HepG2 (cell line): ENCODE measurements at regions not wholly inside any gene's neighbourhood (a gene's known extent, or its start where the extent isn't known, plus 50 kb on each side); places are given as distances from the start of the nearest gene placed in this dataset.

Source experiments
- CHD2 ChIP-seq: IDR thresholded peaks from 2 replicates; pipeline ENCODE4 v1.6.1; 2011; ENCODE audit warnings: low read depth, low read length, improper control_type of control experiment
- HDAC6 ChIP-seq: fragments of 200-600 bp; sonication (generic); IDR thresholded peaks from 2 replicates; pipeline ENCODE4 v1.7.0; 2017; ENCODE audit warnings: mild to moderate bottlenecking, antibody characterized with exemption, low read length, low read depth
- IKZF1 ChIP-seq: fragments of 450-650 bp; IDR thresholded peaks from 2 replicates; pipeline ENCODE4 v1.7.1; 2016
- NR2C2 ChIP-seq: sonication (generic); formaldehyde crosslinking; IDR thresholded peaks from 2 replicates; pipeline ENCODE4 v1.4.0; 2020; ENCODE audit warnings: missing genetic modification reagents, mild to moderate bottlenecking, moderate library complexity, borderline replicate concordance
- NR2F6 ChIP-seq, 2 experiments: IDR thresholded peaks; 2 replicates each; pipeline ENCODE4 v1.6.1; 2016; ENCODE audit warnings: antibody characterized with exemption in 1 of 2, mild to moderate bottlenecking in 1 of 2
- RFX1 ChIP-seq: fragments of 450-650 bp; IDR thresholded peaks from 2 replicates; pipeline ENCODE4 v1.6.1; 2017
- ZBTB14 ChIP-seq: sonication (generic); formaldehyde crosslinking; IDR thresholded peaks from 2 replicates; pipeline ENCODE4 v1.4.0; 2020; ENCODE audit warnings: missing genetic modification reagents
- TF ChIP-seq, protein P1 (sequence below): sonication (generic); formaldehyde crosslinking; IDR thresholded peaks from 2 replicates; pipeline ENCODE4 v1.4.0; 2020; ENCODE audit warnings: missing genetic modification reagents

DNA sequence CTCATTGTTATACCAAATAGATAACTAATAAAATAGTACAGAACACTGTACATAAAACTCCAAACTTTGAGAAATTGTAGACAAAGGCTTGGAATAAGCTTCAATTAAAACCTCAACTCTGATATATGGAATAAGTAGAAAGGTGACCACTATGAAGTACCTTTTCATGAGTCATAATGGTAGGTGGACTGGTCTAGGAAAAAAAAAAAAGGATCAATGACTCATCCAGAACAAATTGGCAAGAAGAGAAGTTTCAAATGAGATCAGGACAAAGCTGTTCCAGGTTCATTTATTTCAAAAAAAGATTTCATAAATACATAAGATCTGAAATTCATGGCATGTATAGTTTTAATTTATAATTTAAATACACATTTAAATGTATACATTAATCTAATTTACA is 769.7 kb downstream of the SUCLG1 start:
- TF ChIP-seq IKZF1 (no peak), RFX1 (no peak), NR2F6 (IDR thresholded peaks at IDR 0.05) (no peak), NR2F6 (CRISPR knock-in tag; IDR thresholded peaks at IDR 0.05) (no peak), ZBTB14 (CRISPR knock-in tag) (no peak), HDAC6 (no peak), NR2C2 (CRISPR knock-in tag) (no peak), CHD2 (no peak)
- TF ChIP-seq, protein P1, sequence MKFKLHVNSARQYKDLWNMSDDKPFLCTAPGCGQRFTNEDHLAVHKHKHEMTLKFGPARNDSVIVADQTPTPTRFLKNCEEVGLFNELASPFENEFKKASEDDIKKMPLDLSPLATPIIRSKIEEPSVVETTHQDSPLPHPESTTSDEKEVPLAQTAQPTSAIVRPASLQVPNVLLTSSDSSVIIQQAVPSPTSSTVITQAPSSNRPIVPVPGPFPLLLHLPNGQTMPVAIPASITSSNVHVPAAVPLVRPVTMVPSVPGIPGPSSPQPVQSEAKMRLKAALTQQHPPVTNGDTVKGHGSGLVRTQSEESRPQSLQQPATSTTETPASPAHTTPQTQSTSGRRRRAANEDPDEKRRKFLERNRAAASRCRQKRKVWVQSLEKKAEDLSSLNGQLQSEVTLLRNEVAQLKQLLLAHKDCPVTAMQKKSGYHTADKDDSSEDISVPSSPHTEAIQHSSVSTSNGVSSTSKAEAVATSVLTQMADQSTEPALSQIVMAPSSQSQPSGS (CRISPR knock-in tag): no peak
